ENCODE measurements at regions not wholly inside any gene's neighbourhood (a gene's known extent, or its start where the extent isn't known, plus 50 kb on each side); places are given as distances from the start of the nearest gene placed in this dataset.

DNA sequence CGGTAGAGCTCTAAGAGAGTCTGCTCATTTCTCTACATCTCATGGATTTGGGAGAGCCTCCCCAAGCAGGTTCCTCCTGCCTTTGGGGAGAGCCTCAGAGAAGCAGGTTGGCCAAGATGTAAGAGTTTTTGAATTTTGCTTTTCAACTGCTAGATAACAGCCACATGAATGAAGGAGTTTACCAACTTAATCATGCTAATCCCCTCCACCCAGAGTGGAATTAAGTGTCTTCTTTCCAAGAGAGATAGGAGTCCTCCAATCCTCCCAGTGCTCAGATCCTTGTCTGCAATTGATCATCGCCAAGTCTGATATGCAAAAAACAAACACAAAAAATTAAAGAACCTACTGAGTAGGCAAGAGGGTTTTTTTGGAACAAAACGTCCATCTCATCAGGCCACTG lies 99.4 kb upstream of the MAP3K1 start:
- POLR2A ChIA-PET, result no interaction called here
- peaks cover 0 to 37% of the 10 kb centered on the region in 2 experiments; a peak in 2 of 4 replicates for H3K4me1 ChIP-seq (ENCODE audit: control insufficient read depth in 1 of 2, insufficient read depth in 2 of 2, low read depth in 1 of 2, low read length in 1 of 2)
- CTCF ChIA-PET, result interaction anchor here (1.1 to 1.6 kb wide), 2 partner anchors 21 to 445 kb away, joined by 3 read pairs; no protein-coding TSS in a partner anchor
- 76% methylated on average over 3 of the region's 3 CpGs for WGBS (ENCODE audit: low lambda C conversion rate)
- no peak overlapping the region for H3K4me3 ChIP-seq (ENCODE audit: low read depth in 2 of 2, low read length in 1 of 2)
- H3K36me3 ChIP-seq (replicated peaks in 1 of 2; ENCODE audit: control insufficient read depth in 1 of 2, insufficient read depth in 2 of 2, low read length in 1 of 2), result no peaks in the 10 kb centered on the region
- H3K27me3 ChIP-seq (ENCODE audit: insufficient read depth), result no peaks in the 10 kb centered on the region
- no peaks in the 10 kb centered on the region for H3K9me3 ChIP-seq
- H3K9me2 ChIP-seq, result no peaks in the 10 kb centered on the region
- no peaks in the 10 kb centered on the region for H3F3A ChIP-seq (replicated peaks; ENCODE audit: insufficient read depth)
- no peak overlapping the region for H2AFZ ChIP-seq (ENCODE audit: low read depth)
- no peak overlapping the region for H3K4me2 ChIP-seq
- TF ChIP-seq EZH2phosphoT487 (IDR thresholded peaks at IDR 0.05; ENCODE audit: borderline replicate concordance, low read depth) (no peak), RFX5 (IDR thresholded peaks at IDR 0.05; ENCODE audit: low read length) (no peak), ZBTB33 (IDR thresholded peaks at IDR 0.05; ENCODE audit: borderline replicate concordance, low read depth) (no peak), FOXJ3 (CRISPR knock-in tag; IDR thresholded peaks at IDR 0.05) (no peak), FOSL2 (IDR thresholded peaks at IDR 0.05; ENCODE audit: borderline replicate concordance, low read depth) (no peak), JUND (IDR thresholded peaks at IDR 0.05) (no peak), NFIC (IDR thresholded peaks at IDR 0.05; ENCODE audit: borderline replicate concordance) (no peak), CHD2 (IDR thresholded peaks at IDR 0.05; ENCODE audit: low read length, partially characterized antibody) (no peak)
- TF ChIP-seq, protein P1, sequence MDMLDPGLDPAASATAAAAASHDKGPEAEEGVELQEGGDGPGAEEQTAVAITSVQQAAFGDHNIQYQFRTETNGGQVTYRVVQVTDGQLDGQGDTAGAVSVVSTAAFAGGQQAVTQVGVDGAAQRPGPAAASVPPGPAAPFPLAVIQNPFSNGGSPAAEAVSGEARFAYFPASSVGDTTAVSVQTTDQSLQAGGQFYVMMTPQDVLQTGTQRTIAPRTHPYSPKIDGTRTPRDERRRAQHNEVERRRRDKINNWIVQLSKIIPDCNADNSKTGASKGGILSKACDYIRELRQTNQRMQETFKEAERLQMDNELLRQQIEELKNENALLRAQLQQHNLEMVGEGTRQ (IDR thresholded peaks at IDR 0.05; ENCODE audit: borderline replicate concordance, low read depth, low read length), result no peak
- TF ChIP-seq, protein P2, sequence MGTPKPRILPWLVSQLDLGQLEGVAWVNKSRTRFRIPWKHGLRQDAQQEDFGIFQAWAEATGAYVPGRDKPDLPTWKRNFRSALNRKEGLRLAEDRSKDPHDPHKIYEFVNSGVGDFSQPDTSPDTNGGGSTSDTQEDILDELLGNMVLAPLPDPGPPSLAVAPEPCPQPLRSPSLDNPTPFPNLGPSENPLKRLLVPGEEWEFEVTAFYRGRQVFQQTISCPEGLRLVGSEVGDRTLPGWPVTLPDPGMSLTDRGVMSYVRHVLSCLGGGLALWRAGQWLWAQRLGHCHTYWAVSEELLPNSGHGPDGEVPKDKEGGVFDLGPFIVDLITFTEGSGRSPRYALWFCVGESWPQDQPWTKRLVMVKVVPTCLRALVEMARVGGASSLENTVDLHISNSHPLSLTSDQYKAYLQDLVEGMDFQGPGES (IDR thresholded peaks at IDR 0.05; ENCODE audit: low read depth, low read length), result no peak
- no peaks in the 10 kb centered on the region for H3K79me2 ChIP-seq (ENCODE audit: insufficient read depth)
- H3K9ac ChIP-seq, result no peak overlapping the region
- H3K27ac ChIP-seq (ENCODE audit: low read depth in 2 of 2, low read length in 1 of 2), result peak overlapping the region in 1 of 2 experiments; percentile 76; a peak in 2 of 4 replicates
- H4K20me1 ChIP-seq (ENCODE audit: insufficient read depth), result no peaks in the 10 kb centered on the region
- DNase-seq, result no peak

GRCh38 chr5:56712895-56713591 lies 102.3 kb upstream of the MAP3K1 start:
- WGBS (ENCODE audit: low lambda C conversion rate), result 35% methylated on average over 5 of the region's 5 CpGs
- no peaks in the 10 kb centered on the region for H3K79me2 ChIP-seq (ENCODE audit: insufficient read depth)
- ChIA-PET POLR2A (interaction anchor here (0.6 to 2.6 kb wide), 9 partner anchors 14 to 442 kb away, joined by 3 to 12 read pairs (median 4); no protein-coding TSS in a partner anchor), CTCF (interaction anchor here (1.0 to 3.2 kb wide), 7 partner anchors 9 to 442 kb away, joined by 3 to 12 read pairs (median 6); no protein-coding TSS in a partner anchor)
- H3F3A ChIP-seq (replicated peaks; ENCODE audit: insufficient read depth), result no peaks in the 10 kb centered on the region
- H3K36me3 ChIP-seq (replicated peaks in 1 of 2; ENCODE audit: control insufficient read depth in 1 of 2, insufficient read depth in 2 of 2, low read length in 1 of 2), result no peaks in the 10 kb centered on the region
- H3K9me2 ChIP-seq, result no peaks in the 10 kb centered on the region
- no peak overlapping the region for H3K4me2 ChIP-seq
- H3K9me3 ChIP-seq, result no peaks in the 10 kb centered on the region
- peaks cover 0 to 37% of the 10 kb centered on the region in 2 experiments; a peak in 2 of 4 replicates for H3K4me1 ChIP-seq (ENCODE audit: control insufficient read depth in 1 of 2, insufficient read depth in 2 of 2, low read depth in 1 of 2, low read length in 1 of 2)
- H3K27ac ChIP-seq (ENCODE audit: low read depth in 2 of 2, low read length in 1 of 2), result peak overlapping the region in 1 of 2 experiments; percentile 99; a peak in 2 of 4 replicates
- no peaks in the 10 kb centered on the region for H4K20me1 ChIP-seq (ENCODE audit: insufficient read depth)
- no peaks in the 10 kb centered on the region for H3K27me3 ChIP-seq (ENCODE audit: insufficient read depth)
- no peak overlapping the region for H3K9ac ChIP-seq
- peak; percentile 75 for DNase-seq
- H3K4me3 ChIP-seq (ENCODE audit: low read depth in 2 of 2, low read length in 1 of 2), result no peak overlapping the region
- no peak overlapping the region for H2AFZ ChIP-seq (ENCODE audit: low read depth)
- TF ChIP-seq JUND (IDR thresholded peaks at IDR 0.05), result no peak; the same call in 1 of the 2 replicates
- peak; percentile 33; the same call in 1 of the 2 replicates for TF ChIP-seq TEAD4 (IDR thresholded peaks at IDR 0.05; ENCODE audit: borderline replicate concordance, insufficient read depth)
- TF ChIP-seq EZH2phosphoT487 (IDR thresholded peaks at IDR 0.05; ENCODE audit: borderline replicate concordance, low read depth), result no peak
- TF ChIP-seq TAF1 (IDR thresholded peaks at IDR 0.05; ENCODE audit: borderline replicate concordance, low read depth, low read length), result no peak
- TF ChIP-seq SMC3 (IDR thresholded peaks at IDR 0.05; ENCODE audit: low read depth, low read length), result peak; percentile 19; the same call in 1 of the 2 replicates
- TF ChIP-seq CHD2 (IDR thresholded peaks at IDR 0.05; ENCODE audit: low read length, partially characterized antibody), result peak; percentile 42
- TF ChIP-seq EP300 (IDR thresholded peaks at IDR 0.05; ENCODE audit: borderline replicate concordance in 1 of 2, low read depth in 1 of 2, low read length in 1 of 2), result peak in 1 of 2 experiments; percentile 97; a peak in 2 of 4 replicates
- TF ChIP-seq RAD21 (IDR thresholded peaks at IDR 0.05; ENCODE audit: low read length), result peak; percentile 44
- peak; percentile 35 for TF ChIP-seq TCF12 (IDR thresholded peaks at IDR 0.05)
- no peak for TF ChIP-seq RFX5 (IDR thresholded peaks at IDR 0.05; ENCODE audit: low read length)
- TF ChIP-seq, protein P3, sequence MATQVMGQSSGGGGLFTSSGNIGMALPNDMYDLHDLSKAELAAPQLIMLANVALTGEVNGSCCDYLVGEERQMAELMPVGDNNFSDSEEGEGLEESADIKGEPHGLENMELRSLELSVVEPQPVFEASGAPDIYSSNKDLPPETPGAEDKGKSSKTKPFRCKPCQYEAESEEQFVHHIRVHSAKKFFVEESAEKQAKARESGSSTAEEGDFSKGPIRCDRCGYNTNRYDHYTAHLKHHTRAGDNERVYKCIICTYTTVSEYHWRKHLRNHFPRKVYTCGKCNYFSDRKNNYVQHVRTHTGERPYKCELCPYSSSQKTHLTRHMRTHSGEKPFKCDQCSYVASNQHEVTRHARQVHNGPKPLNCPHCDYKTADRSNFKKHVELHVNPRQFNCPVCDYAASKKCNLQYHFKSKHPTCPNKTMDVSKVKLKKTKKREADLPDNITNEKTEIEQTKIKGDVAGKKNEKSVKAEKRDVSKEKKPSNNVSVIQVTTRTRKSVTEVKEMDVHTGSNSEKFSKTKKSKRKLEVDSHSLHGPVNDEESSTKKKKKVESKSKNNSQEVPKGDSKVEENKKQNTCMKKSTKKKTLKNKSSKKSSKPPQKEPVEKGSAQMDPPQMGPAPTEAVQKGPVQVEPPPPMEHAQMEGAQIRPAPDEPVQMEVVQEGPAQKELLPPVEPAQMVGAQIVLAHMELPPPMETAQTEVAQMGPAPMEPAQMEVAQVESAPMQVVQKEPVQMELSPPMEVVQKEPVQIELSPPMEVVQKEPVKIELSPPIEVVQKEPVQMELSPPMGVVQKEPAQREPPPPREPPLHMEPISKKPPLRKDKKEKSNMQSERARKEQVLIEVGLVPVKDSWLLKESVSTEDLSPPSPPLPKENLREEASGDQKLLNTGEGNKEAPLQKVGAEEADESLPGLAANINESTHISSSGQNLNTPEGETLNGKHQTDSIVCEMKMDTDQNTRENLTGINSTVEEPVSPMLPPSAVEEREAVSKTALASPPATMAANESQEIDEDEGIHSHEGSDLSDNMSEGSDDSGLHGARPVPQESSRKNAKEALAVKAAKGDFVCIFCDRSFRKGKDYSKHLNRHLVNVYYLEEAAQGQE (IDR thresholded peaks at IDR 0.05; ENCODE audit: low read depth, low read length), result no peak
- peak; percentile 87 for TF ChIP-seq GATA2 (CRISPR knock-in tag; IDR thresholded peaks at IDR 0.05)
